ENCODE measurements at regions not wholly inside any gene's neighbourhood (a gene's known extent, or its start where the extent isn't known, plus 50 kb on each side); places are given as distances from the start of the nearest gene placed in this dataset.

DNA sequence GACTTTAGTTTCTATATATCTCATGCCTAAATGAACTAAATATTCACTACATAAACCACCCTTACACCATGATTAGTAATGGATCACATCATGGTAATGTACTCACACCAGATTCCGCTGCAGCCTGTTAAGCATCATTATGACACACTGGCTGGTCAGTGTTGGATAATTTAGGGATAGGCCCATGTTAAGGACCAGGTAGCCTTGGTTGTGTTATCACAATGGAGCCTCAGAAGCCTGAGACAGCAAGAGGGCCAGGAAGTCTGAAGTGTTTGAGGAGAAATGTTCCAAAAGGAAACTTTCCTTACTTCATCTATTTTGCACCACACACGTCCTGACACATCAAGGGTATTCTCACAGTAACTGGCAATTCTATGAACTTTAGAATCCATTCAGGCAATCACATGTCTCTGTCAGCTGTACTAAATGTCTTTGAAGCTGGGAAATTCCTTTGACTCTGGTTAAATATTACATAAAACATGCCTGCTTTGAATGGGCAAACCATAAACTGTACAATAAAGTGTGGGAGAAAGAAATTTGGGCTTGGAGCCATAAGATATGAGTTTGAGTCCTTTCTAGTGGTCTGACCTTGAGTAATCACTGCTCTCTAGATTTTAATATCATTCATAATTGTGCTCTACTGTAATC is 105.3 kb upstream of the DPT start:
- no peak for TF ChIP-seq CTCF (IDR thresholded peaks at IDR 0.05)
- no peak for TF ChIP-seq EP300 (IDR thresholded peaks at IDR 0.05)
- TF ChIP-seq POLR2A (IDR thresholded peaks at IDR 0.05) = no peak

All from tibial nerve (tissue), 4 donors.